ENCODE measurements at regions not wholly inside any gene's neighbourhood (a gene's known extent, or its start where the extent isn't known, plus 50 kb on each side); places are given as distances from the start of the nearest gene placed in this dataset.

DNA sequence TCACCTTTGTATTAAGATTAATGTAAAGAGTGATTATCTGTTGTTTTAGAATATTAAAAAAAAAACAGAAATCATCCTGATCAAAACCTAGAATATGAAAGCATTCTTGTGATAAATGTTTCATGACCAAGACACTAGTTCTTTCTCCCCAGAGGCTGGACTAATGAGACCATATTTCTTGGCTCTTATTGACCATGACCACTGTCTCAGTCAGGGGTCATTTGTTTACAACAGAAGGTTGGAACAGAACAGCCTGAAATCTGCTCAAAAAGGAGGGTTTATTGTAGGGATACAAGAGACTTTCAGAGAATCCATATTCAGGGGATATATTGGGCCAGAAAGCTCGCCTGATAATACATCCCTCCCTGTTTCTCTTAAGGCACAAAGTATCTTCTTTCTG lies 87.7 kb downstream of the TMEM30B start:
- peaks cover 6% of the 10 kb centered on the region for H3K36me3 Mint-ChIP-seq (ENCODE audit: low read depth)
- H3K27me3 Mint-ChIP-seq (ENCODE audit: low read depth, poor library complexity) = no peaks in the 10 kb centered on the region
- TF ChIP-seq, protein P1, sequence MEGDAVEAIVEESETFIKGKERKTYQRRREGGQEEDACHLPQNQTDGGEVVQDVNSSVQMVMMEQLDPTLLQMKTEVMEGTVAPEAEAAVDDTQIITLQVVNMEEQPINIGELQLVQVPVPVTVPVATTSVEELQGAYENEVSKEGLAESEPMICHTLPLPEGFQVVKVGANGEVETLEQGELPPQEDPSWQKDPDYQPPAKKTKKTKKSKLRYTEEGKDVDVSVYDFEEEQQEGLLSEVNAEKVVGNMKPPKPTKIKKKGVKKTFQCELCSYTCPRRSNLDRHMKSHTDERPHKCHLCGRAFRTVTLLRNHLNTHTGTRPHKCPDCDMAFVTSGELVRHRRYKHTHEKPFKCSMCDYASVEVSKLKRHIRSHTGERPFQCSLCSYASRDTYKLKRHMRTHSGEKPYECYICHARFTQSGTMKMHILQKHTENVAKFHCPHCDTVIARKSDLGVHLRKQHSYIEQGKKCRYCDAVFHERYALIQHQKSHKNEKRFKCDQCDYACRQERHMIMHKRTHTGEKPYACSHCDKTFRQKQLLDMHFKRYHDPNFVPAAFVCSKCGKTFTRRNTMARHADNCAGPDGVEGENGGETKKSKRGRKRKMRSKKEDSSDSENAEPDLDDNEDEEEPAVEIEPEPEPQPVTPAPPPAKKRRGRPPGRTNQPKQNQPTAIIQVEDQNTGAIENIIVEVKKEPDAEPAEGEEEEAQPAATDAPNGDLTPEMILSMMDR (IDR thresholded peaks at IDR 0.05) = no peak
- H3K4me3 Mint-ChIP-seq = peak overlapping the region; percentile 10
- DNase-seq = no peak
- peak overlapping the region; percentile 96 for H3K27ac Mint-ChIP-seq
- H3K9me3 Mint-ChIP-seq = peaks cover 8% of the 10 kb centered on the region
- peaks cover 89% of the 10 kb centered on the region for H3K4me1 Mint-ChIP-seq

GRCh38 chr14:61192989-61193388 lies 88.1 kb downstream of the TMEM30B start:
- TF ChIP-seq, protein P1 (IDR thresholded peaks at IDR 0.05) = no peak
- Mint-ChIP-seq H3K4me3 (peak overlapping the region; percentile 4), H3K36me3 (ENCODE audit: low read depth) (peaks cover 6% of the 10 kb centered on the region), H3K9me3 (peaks cover 8% of the 10 kb centered on the region), H3K27ac (peak overlapping the region; percentile 75), H3K4me1 (peaks cover 86% of the 10 kb centered on the region), H3K27me3 (ENCODE audit: low read depth, poor library complexity) (no peaks in the 10 kb centered on the region)
- DNase-seq = no peak

DNA sequence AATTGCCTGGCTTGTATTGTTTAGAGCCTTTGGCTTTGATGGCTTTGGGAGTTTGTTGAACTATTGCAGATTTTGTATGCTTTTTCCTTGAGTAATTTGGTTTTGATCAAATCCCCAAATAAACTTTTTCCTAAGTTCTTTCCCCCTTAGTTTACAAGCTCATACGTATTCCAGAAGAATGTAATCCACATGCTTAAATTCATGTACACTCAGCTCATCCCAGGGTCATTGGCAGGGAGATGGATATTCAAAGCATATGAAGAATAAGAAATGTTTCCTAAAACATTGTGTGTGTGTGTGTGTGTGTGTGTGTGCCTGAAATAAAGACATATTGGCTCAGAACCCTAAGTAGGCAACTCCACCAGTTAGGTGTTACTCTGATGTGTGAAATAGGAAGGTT lies 89.4 kb downstream of the TMEM30B start:
- H3K36me3 Mint-ChIP-seq (ENCODE audit: low read depth) = peaks cover 6% of the 10 kb centered on the region
- TF ChIP-seq, protein P1 (IDR thresholded peaks at IDR 0.05) = no peak

GRCh38 chr14:61190341-61190740 lies 90.8 kb downstream of the TMEM30B start:
- Mint-ChIP-seq H3K27me3 (ENCODE audit: low read depth, poor library complexity) (no peaks in the 10 kb centered on the region), H3K4me3 (no peak overlapping the region), H3K27ac (peak overlapping the region; percentile 40), H3K9me3 (peaks cover 4% of the 10 kb centered on the region), H3K36me3 (ENCODE audit: low read depth) (peaks cover 3% of the 10 kb centered on the region), H3K4me1 (peaks cover 89% of the 10 kb centered on the region)
- no peak for DNase-seq
- TF ChIP-seq, protein P1 (IDR thresholded peaks at IDR 0.05) = no peak

More for the DNA sequence above, 89.4 kb downstream of the TMEM30B start:
- H3K9me3 Mint-ChIP-seq = peaks cover 8% of the 10 kb centered on the region
- DNase-seq = no peak
- no peaks in the 10 kb centered on the region for H3K27me3 Mint-ChIP-seq (ENCODE audit: low read depth, poor library complexity)
- no peak overlapping the region for H3K4me3 Mint-ChIP-seq
- peaks cover 86% of the 10 kb centered on the region for H3K4me1 Mint-ChIP-seq
- no peak overlapping the region for H3K27ac Mint-ChIP-seq

DNA sequence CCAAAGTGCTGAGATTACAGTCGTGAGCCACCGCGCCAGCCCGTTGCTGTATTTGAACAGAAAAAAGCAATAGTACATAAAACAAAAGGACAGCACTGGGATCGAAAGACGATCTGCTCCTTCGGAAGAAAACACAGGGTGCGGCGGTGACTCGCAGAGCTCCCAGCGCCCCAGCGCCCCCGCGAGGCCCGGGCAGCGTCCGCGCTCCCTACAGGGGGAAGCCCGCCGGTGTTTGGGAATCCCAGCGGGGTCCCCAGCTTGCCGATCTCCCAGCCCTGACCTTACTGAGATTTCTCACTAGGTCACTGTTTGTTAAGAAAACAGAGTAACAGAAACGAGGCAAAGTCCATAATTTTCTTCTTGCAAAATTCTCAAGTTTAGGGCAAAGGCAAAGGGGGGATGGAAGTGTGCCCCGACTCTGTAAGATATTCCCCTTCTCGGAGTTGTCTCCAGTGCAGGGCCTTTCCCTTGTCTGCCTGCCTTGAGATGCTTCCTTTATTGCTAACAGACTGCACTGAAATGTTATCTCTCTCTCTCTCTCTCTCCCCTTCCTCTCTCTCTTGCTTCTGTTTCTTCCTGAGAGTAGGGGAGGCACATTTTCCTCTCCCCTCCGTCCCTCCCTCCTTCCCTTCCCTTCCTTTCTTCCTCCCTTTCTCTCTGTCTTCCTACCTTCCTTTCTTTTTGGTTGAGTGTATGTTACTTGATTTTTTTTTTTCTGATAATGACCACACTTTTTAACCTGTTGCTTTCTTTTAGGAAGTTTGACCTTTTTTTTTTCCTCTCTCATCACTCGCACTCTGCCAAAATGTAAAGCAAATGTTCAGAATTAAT lies 91.9 kb downstream of the TMEM30B start:
- H3K27ac Mint-ChIP-seq = peak overlapping the region; percentile 73
- peak overlapping the region; percentile 57 for H3K4me3 Mint-ChIP-seq
- peak; percentile 74 for DNase-seq
- no peaks in the 10 kb centered on the region for H3K36me3 Mint-ChIP-seq (ENCODE audit: low read depth)
- peaks cover 89% of the 10 kb centered on the region for H3K4me1 Mint-ChIP-seq
- TF ChIP-seq, protein P1 (IDR thresholded peaks at IDR 0.05) = peak; percentile 37
- no peaks in the 10 kb centered on the region for H3K9me3 Mint-ChIP-seq
- H3K27me3 Mint-ChIP-seq (ENCODE audit: low read depth, poor library complexity) = no peaks in the 10 kb centered on the region

DNA sequence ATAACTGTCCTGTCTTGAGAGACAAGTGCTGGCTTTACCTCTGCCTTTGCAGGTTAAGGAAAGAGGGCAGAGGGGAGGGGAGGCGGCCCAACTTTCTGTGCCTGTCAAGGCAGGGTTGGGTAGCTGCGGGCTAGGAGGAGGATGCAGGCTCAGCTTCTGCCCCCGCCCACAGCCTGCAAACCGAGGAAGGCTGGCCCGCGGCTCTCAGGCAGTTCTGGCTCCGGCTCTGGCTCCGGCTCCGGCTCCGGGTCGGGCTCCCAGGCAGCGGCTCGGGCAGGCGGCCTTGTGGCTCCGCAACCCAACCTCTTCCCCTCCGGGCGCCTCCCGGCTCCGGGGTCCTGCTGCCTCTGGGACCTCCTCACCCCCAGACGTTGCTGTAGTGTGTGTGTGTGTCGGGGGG lies 92.9 kb downstream of the TMEM30B start:
- Mint-ChIP-seq H3K4me3 (no peak overlapping the region), H3K27ac (no peak overlapping the region), H3K36me3 (ENCODE audit: low read depth) (no peaks in the 10 kb centered on the region), H3K9me3 (no peaks in the 10 kb centered on the region), H3K27me3 (ENCODE audit: low read depth, poor library complexity) (no peaks in the 10 kb centered on the region), H3K4me1 (peaks cover 87% of the 10 kb centered on the region)
- peak; percentile 26 for DNase-seq
- TF ChIP-seq, protein P1 (IDR thresholded peaks at IDR 0.05) = no peak

Measured in nephron progenitor cell (in vitro differentiated cells).